ENCODE measurements at regions not wholly inside any gene's neighbourhood (a gene's known extent, or its start where the extent isn't known, plus 50 kb on each side); places are given as distances from the start of the nearest gene placed in this dataset.

DNA sequence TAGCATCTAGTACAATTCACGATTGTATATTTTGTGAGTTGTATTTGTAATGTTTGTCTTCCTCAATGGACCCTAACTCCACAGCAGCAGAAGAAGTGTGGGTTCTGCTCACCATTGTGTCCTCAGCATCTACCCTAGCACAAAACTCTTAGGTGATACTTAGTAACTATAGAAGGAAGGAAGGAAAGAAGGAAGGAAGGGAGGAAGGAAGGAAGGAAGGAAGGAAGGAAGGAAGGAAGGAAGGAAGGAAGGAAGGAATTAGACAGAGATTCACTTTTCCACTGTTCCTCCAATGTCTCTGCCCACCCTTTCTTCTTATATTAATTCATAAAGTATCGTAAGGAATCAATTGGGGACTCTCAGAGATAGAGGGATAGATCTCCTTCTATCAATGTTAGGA lies 288.2 kb downstream of the NFIB start:
- H3K27ac Mint-ChIP-seq (ENCODE audit: unreplicated experiment), result no peak overlapping the region
- H3K9me3 Mint-ChIP-seq (ENCODE audit: unreplicated experiment), result no peaks in the 10 kb centered on the region
- peaks cover 33% of the 10 kb centered on the region for H3K4me1 Mint-ChIP-seq (ENCODE audit: unreplicated experiment)
- no peaks in the 10 kb centered on the region for H3K36me3 Mint-ChIP-seq (ENCODE audit: low read depth, unreplicated experiment)
- no peak overlapping the region for H3K4me3 Mint-ChIP-seq (ENCODE audit: unreplicated experiment)
- no peaks in the 10 kb centered on the region for H3K27me3 Mint-ChIP-seq (ENCODE audit: unreplicated experiment)
- no peak for DNase-seq (ENCODE audit: low spot score)
- TF ChIP-seq, protein P1, sequence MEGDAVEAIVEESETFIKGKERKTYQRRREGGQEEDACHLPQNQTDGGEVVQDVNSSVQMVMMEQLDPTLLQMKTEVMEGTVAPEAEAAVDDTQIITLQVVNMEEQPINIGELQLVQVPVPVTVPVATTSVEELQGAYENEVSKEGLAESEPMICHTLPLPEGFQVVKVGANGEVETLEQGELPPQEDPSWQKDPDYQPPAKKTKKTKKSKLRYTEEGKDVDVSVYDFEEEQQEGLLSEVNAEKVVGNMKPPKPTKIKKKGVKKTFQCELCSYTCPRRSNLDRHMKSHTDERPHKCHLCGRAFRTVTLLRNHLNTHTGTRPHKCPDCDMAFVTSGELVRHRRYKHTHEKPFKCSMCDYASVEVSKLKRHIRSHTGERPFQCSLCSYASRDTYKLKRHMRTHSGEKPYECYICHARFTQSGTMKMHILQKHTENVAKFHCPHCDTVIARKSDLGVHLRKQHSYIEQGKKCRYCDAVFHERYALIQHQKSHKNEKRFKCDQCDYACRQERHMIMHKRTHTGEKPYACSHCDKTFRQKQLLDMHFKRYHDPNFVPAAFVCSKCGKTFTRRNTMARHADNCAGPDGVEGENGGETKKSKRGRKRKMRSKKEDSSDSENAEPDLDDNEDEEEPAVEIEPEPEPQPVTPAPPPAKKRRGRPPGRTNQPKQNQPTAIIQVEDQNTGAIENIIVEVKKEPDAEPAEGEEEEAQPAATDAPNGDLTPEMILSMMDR (IDR thresholded peaks at IDR 0.05; ENCODE audit: unreplicated experiment), result no peak

DNA sequence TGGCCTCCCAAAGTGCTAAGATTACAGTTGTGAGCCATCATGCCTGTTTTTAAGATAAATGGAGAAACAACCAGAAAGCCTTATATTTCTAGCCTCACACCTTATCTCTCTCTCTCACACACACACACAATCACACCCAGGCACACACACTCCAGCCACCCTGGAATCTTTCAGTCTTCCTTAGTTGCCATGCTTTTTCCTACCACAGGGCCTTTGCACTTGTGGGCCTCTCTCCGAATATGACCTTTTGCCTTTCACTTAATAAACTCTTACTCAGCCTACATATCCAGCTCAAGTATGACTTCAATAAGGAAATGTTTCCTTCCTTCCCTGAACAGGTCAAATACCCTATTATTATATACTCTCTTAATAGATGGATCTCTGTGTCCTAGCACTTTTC lies 290.7 kb downstream of the NFIB start:
- H3K27ac Mint-ChIP-seq (ENCODE audit: unreplicated experiment), result no peak overlapping the region
- no peak for DNase-seq (ENCODE audit: low spot score)
- no peaks in the 10 kb centered on the region for H3K36me3 Mint-ChIP-seq (ENCODE audit: low read depth, unreplicated experiment)
- TF ChIP-seq, protein P1 (IDR thresholded peaks at IDR 0.05; ENCODE audit: unreplicated experiment), result no peak
- H3K9me3 Mint-ChIP-seq (ENCODE audit: unreplicated experiment), result no peaks in the 10 kb centered on the region
- H3K4me1 Mint-ChIP-seq (ENCODE audit: unreplicated experiment), result peaks cover 22% of the 10 kb centered on the region
- H3K4me3 Mint-ChIP-seq (ENCODE audit: unreplicated experiment), result no peak overlapping the region
- H3K27me3 Mint-ChIP-seq (ENCODE audit: unreplicated experiment), result no peaks in the 10 kb centered on the region

DNA sequence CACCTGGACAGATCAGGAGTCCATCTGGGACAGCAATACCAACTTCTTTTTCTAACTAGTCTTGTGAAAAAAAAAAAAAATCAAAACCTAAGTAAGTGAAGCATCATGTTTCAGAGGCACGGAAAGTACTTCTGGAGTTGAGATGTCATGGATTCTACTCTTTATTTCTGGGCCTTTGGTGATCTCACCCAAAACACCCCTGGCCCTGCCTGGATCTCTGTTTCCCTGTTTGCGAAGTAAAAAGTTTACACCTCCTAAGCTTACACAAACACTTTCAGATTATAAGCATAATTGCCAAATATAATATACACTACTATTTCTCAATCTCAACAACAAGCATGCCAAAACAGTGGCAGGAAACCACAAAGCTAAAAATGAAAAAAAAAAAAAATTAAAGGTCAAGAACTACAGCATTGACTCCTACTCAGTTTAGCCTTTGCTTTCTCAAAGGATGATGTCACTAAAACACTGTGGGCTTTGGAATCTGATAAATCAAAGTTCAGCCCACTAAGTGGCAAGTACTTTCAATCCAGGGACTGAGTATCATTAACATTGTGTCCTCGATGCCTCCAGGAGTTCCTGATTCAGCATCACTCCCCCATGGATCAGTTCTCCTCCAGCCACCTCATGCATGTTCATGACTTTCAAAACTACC lies 291.9 kb downstream of the NFIB start:
- Mint-ChIP-seq H3K27me3 (ENCODE audit: unreplicated experiment) (no peaks in the 10 kb centered on the region), H3K4me3 (ENCODE audit: unreplicated experiment) (no peak overlapping the region), H3K4me1 (ENCODE audit: unreplicated experiment) (peaks cover 11% of the 10 kb centered on the region), H3K9me3 (ENCODE audit: unreplicated experiment) (no peaks in the 10 kb centered on the region), H3K36me3 (ENCODE audit: low read depth, unreplicated experiment) (no peaks in the 10 kb centered on the region), H3K27ac (ENCODE audit: unreplicated experiment) (no peak overlapping the region)
- DNase-seq (ENCODE audit: low spot score), result no peak
- TF ChIP-seq, protein P1 (IDR thresholded peaks at IDR 0.05; ENCODE audit: unreplicated experiment), result no peak

DNA sequence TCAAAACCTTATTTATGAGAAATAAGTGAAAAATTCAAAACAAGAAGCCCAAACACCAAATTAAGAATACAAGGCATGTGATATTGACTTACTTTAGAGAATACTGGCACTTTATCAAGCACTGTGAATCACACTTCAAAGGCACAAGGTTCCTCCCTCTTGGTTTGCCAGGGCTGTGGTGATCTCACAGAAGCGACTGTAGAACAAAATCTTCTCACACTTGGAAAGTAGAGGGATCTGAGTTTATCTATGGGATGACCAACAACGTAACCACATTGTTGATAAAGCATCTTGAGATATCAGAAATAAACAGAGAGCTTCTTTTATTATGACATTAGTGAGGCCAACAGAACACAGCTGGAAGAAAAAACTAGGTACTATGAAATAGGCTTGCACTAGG lies 295.9 kb downstream of the NFIB start:
- H3K4me3 Mint-ChIP-seq (ENCODE audit: unreplicated experiment), result no peak overlapping the region
- no peaks in the 10 kb centered on the region for H3K36me3 Mint-ChIP-seq (ENCODE audit: low read depth, unreplicated experiment)
- no peaks in the 10 kb centered on the region for H3K27me3 Mint-ChIP-seq (ENCODE audit: unreplicated experiment)
- H3K27ac Mint-ChIP-seq (ENCODE audit: unreplicated experiment), result no peak overlapping the region
- H3K4me1 Mint-ChIP-seq (ENCODE audit: unreplicated experiment), result no peaks in the 10 kb centered on the region
- DNase-seq (ENCODE audit: low spot score), result no peak
- no peaks in the 10 kb centered on the region for H3K9me3 Mint-ChIP-seq (ENCODE audit: unreplicated experiment)
- TF ChIP-seq, protein P1 (IDR thresholded peaks at IDR 0.05; ENCODE audit: unreplicated experiment), result no peak

- no peak for DNase-seq (ENCODE audit: low spot score)
- TF ChIP-seq, protein P1 (IDR thresholded peaks at IDR 0.05; ENCODE audit: unreplicated experiment), result no peak
- H3K27me3 Mint-ChIP-seq (ENCODE audit: unreplicated experiment), result no peaks in the 10 kb centered on the region
- H3K27ac Mint-ChIP-seq (ENCODE audit: unreplicated experiment), result no peak overlapping the region
- H3K4me3 Mint-ChIP-seq (ENCODE audit: unreplicated experiment), result no peak overlapping the region
- H3K4me1 Mint-ChIP-seq (ENCODE audit: unreplicated experiment), result no peaks in the 10 kb centered on the region
- H3K9me3 Mint-ChIP-seq (ENCODE audit: unreplicated experiment), result no peaks in the 10 kb centered on the region
- no peaks in the 10 kb centered on the region for H3K36me3 Mint-ChIP-seq (ENCODE audit: low read depth, unreplicated experiment)
Observed at GRCh38 chr9:14014744-14015143, 299.2 kb downstream of the NFIB start.

Data from endothelial cell (in vitro differentiated cells).